A673 (cell line): ENCODE measurements at regions not wholly inside any gene's neighbourhood (a gene's known extent, or its start where the extent isn't known, plus 50 kb on each side); places are given as distances from the start of the nearest gene placed in this dataset.
"Not testable (repeated sequence)": the region's sequence is repeated elsewhere in the genome, so short reads cannot be mapped to it uniquely, and the experiment has no call there.

Source experiments
- BruUV-seq: library from RNA; stranded (reverse); fragments of 400-500 nt; replicated peaks from 2 replicates; lab custom pipeline; 2021; lab: Mats Ljungman, UMichigan
- CTCF ChIA-PET: fragments of 300-600 bp; sonication (Branson Sonifier 250); formaldehyde crosslinking; loops from one replicate; lab custom pipeline; 2022; ENCODE audit warnings: antibody characterized with exemption; lab: Charles Lee
- POLR2A ChIA-PET: fragments of 300-600 bp; sonication (Branson Sonifier 250); formaldehyde crosslinking; loops from one replicate; lab custom pipeline; 2022; ENCODE audit warnings: antibody characterized with exemption; ENCODE audit not compliant: low non-redundant PET; lab: Charles Lee
- DNase-seq: peaks from one replicate; pipeline ENCODE4 v3.0.0-alpha.2; 2015; ENCODE audit warnings: low spot score
- H3K27ac ChIP-seq: fragments of 200-600 bp; sonication (generic); 2 replicates; pipeline ENCODE4 v1.5.1; 2016; ENCODE audit warnings: mixed run types, low read depth, mild to moderate bottlenecking, mixed read lengths, antibody characterized with exemption, low read length; ENCODE audit not compliant: poor library complexity, severe bottlenecking
- H3K27me3 ChIP-seq: fragments of 200-600 bp; sonication (generic); replicated peaks from 2 replicates; pipeline ENCODE4 v1.6.1; 2017; ENCODE audit warnings: mixed run types, low read depth, mild to moderate bottlenecking, mixed read lengths, antibody characterized with exemption, low read length; ENCODE audit not compliant: insufficient read depth, poor library complexity
- H3K36me3 ChIP-seq: fragments of 200-600 bp; sonication (generic); 2 replicates; pipeline ENCODE4 v1.6.1; 2016; ENCODE audit warnings: mixed run types, mild to moderate bottlenecking, mixed read lengths, antibody characterized with exemption, low read length; ENCODE audit not compliant: insufficient read depth, poor library complexity, severe bottlenecking
- H3K4me1 ChIP-seq: fragments of 200-600 bp; sonication (generic); 2 replicates; pipeline ENCODE4 v1.6.1; 2017; ENCODE audit warnings: mixed run types, mild to moderate bottlenecking, mixed read lengths, antibody characterized with exemption, low read length; ENCODE audit not compliant: insufficient read depth, poor library complexity, severe bottlenecking
- H3K4me3 ChIP-seq: fragments of 200-600 bp; sonication (generic); 2 replicates; pipeline ENCODE4 v1.5.1; 2016; ENCODE audit warnings: low read depth, mixed run types, mild to moderate bottlenecking, mixed read lengths, low read length; ENCODE audit not compliant: poor library complexity, severe bottlenecking
- H3K9me3 ChIP-seq: fragments of 200-600 bp; sonication (generic); 2 replicates; pipeline ENCODE4 v1.6.1; 2016; ENCODE audit warnings: mixed run types, low read depth, mild to moderate bottlenecking, mixed read lengths, antibody characterized with exemption, low read length; ENCODE audit not compliant: poor library complexity, severe bottlenecking
- CTCF ChIP-seq: fragments of 300-800, 200-600 bp; sonication (generic); conservative IDR thresholded peaks from 2 replicates; pipeline ENCODE4 v1.5.1; 2017; ENCODE audit warnings: low read depth, mild to moderate bottlenecking, antibody characterized with exemption, low read length, moderate library complexity, mixed read lengths
- EZH2 ChIP-seq: fragments of 200-600 bp; sonication (generic); IDR thresholded peaks from 2 replicates; pipeline ENCODE4 v1.6.1; 2017; ENCODE audit warnings: borderline replicate concordance, low read depth, mild to moderate bottlenecking, mixed read lengths, antibody characterized with exemption, low read length; ENCODE audit not compliant: poor library complexity, severe bottlenecking
- intact Hi-C: fragments of 100-400 bp; cut with micrococcal nuclease; formaldehyde crosslinking; loops from one replicate; pipeline ENCODE4 v1.10.0; 2022; ENCODE audit not compliant: unreplicated experiment

GRCh38 chr2:58757971-58758370 lies 516.8 kb upstream of the FANCL start:
- Histone ChIP-seq H3K27ac (no peak overlapping the region), H3K4me1 (no peaks in the 10 kb centered on the region), H3K9me3 (no peaks in the 10 kb centered on the region), H3K27me3 (no peaks in the 10 kb centered on the region), H3K4me3 (no peak overlapping the region), H3K36me3 (no peaks in the 10 kb centered on the region)
- ChIA-PET POLR2A (no interaction called here), CTCF (no interaction called here)
- intact Hi-C loops = no loop called here
- DNase-seq = no peak
- TF ChIP-seq EZH2 (no peak), CTCF (no peak)
- BruUV-seq = no TSS peak

- BruUV-seq = no TSS peak
- ChIA-PET POLR2A (no interaction called here), CTCF (no interaction called here)
- no peak overlapping the region for H3K27ac ChIP-seq
- no peaks in the 10 kb centered on the region for H3K9me3 ChIP-seq
- DNase-seq = no peak
- intact Hi-C loops = no loop called here
- H3K4me3 ChIP-seq = no peak overlapping the region
- TF ChIP-seq EZH2 (no peak), CTCF (no peak)
- H3K4me1 ChIP-seq = no peaks in the 10 kb centered on the region
- no peaks in the 10 kb centered on the region for H3K27me3 ChIP-seq
- no peaks in the 10 kb centered on the region for H3K36me3 ChIP-seq
These were observed 515.2 kb upstream of the FANCL start for GRCh38 chr2:58756336-58756735.

- H3K27me3 ChIP-seq, H3K36me3 ChIP-seq, intact Hi-C loops, CTCF ChIA-PET, POLR2A ChIA-PET, H3K9me3 ChIP-seq, H3K27ac ChIP-seq, BruUV-seq, H3K4me1 ChIP-seq, DNase-seq, H3K4me3 ChIP-seq: not testable (repeated sequence)
These were observed 511.4 kb upstream of the FANCL start for GRCh38 chr2:58752507-58752906.

- H3K36me3 ChIP-seq, H3K4me3 ChIP-seq, DNase-seq, POLR2A ChIA-PET, CTCF ChIA-PET, intact Hi-C loops, BruUV-seq, H3K9me3 ChIP-seq, H3K27ac ChIP-seq, H3K4me1 ChIP-seq, H3K27me3 ChIP-seq: not testable (repeated sequence)
These were observed 510.6 kb upstream of the FANCL start for GRCh38 chr2:58751676-58752075.
